ENCODE measurements at regions not wholly inside any gene's neighbourhood (a gene's known extent, or its start where the extent isn't known, plus 50 kb on each side); places are given as distances from the start of the nearest gene placed in this dataset.

DNA sequence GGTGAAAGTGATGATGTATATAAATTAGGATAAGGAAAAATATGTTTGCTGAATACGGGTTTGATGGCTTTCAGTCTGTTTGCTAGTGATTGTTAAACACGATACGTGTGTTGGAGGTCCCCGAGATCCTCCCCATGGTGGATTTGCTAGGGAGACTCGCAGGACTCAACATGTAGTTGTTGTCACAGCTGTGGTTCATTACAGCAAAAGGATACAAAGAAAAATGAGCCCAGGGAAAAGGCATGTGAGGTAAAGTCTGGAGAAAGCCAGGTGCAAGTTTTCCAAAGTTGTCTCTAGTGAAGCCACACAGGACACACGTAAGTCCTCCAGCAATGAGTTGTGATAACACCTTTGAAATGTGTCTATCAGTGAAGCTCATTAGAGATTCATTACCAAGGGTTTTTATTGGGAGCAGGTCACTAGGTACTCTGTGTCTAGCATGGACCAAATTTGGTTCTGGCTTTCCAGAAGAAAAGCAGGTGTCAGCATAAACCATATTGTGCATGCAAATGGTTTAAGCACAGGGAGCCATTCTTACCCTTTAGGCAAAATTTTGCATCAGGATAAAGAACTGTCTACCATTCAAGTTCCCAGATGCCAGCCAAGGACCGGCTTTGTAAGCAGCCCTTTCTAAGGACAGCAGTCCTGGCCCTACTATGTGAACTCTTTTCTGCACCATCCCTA is 215.2 kb upstream of the WSCD1 start:
- Histone ChIP-seq H2AFZ (ENCODE audit: low read length) (no peak overlapping the region), H2BK5ac (ENCODE audit: insufficient read length, low read length) (no peak overlapping the region), H4K20me1 (ENCODE audit: control insufficient read depth, insufficient read depth, insufficient read length) (no peaks in the 10 kb centered on the region), H3K23ac (ENCODE audit: insufficient read length, low read depth, low read length) (no peak overlapping the region), H2BK15ac (ENCODE audit: low read depth, low read length) (no peak overlapping the region), H4K91ac (ENCODE audit: insufficient read length, low read depth, low read length) (no peak overlapping the region), H3K79me1 (ENCODE audit: insufficient read depth, low read depth, low read length, poor library complexity, severe bottlenecking) (no peaks in the 10 kb centered on the region), H3K9me3 (ENCODE audit: control insufficient read depth, low read depth, low read length) (no peaks in the 10 kb centered on the region), H4K8ac (replicated peaks; ENCODE audit: insufficient read length, low read depth, low read length) (no peak overlapping the region), H3K4me1 (ENCODE audit: insufficient read depth, low read length) (no peaks in the 10 kb centered on the region), H3K23me2 (ENCODE audit: insufficient read length, low read depth, low read length, poor library complexity, severe bottlenecking) (no peaks in the 10 kb centered on the region), H2BK20ac (ENCODE audit: low read depth, low read length, poor library complexity, severe bottlenecking) (no peak overlapping the region), H3K56ac (ENCODE audit: insufficient read length, low read depth, low read length) (no peak overlapping the region), H2BK12ac (ENCODE audit: insufficient read length, low read depth, low read length) (no peak overlapping the region), H3K4me2 (ENCODE audit: insufficient read depth, insufficient read length, low read length) (no peak overlapping the region), H3K14ac (ENCODE audit: insufficient read depth, low read length) (no peak overlapping the region), H3T11ph (ENCODE audit: low read length) (no peak overlapping the region), H3K18ac (ENCODE audit: insufficient read length, low read depth, low read length) (no peak overlapping the region), H2BK120ac (ENCODE audit: low read depth, low read length, poor library complexity, severe bottlenecking) (no peak overlapping the region), H2AK5ac (ENCODE audit: insufficient read length, low read length) (no peak overlapping the region), H3K27me3 (ENCODE audit: insufficient read depth, low read length) (no peaks in the 10 kb centered on the region), H3K79me2 (ENCODE audit: insufficient read depth, low read length) (no peaks in the 10 kb centered on the region), H3K27ac (ENCODE audit: insufficient read length, low read depth, low read length) (no peak overlapping the region), H3K4ac (ENCODE audit: low read depth, low read length) (no peak overlapping the region), H4K5ac (ENCODE audit: insufficient read length, low read depth, low read length) (no peak overlapping the region), H3K9ac (ENCODE audit: extremely low read depth, insufficient read length, low read length) (no peak overlapping the region)
- peak; percentile 4 for DNase-seq
- Mint-ChIP-seq H3K4me1 (no peaks in the 10 kb centered on the region), H3K27me3 (ENCODE audit: low read depth) (no peaks in the 10 kb centered on the region), H3K4me3 (no peak overlapping the region), H3K36me3 (ENCODE audit: insufficient read depth in 1 of 3, low read depth in 3 of 3) (no peaks in the 10 kb centered on the region), H3K27ac (no peak overlapping the region), H3K9me3 (no peaks in the 10 kb centered on the region)
- 100% methylated on average over 1 of the region's 7 CpGs for WGBS (ENCODE audit: extremely low coverage, insufficient read length, low lambda C conversion rate)
- TF ChIP-seq, protein P1, sequence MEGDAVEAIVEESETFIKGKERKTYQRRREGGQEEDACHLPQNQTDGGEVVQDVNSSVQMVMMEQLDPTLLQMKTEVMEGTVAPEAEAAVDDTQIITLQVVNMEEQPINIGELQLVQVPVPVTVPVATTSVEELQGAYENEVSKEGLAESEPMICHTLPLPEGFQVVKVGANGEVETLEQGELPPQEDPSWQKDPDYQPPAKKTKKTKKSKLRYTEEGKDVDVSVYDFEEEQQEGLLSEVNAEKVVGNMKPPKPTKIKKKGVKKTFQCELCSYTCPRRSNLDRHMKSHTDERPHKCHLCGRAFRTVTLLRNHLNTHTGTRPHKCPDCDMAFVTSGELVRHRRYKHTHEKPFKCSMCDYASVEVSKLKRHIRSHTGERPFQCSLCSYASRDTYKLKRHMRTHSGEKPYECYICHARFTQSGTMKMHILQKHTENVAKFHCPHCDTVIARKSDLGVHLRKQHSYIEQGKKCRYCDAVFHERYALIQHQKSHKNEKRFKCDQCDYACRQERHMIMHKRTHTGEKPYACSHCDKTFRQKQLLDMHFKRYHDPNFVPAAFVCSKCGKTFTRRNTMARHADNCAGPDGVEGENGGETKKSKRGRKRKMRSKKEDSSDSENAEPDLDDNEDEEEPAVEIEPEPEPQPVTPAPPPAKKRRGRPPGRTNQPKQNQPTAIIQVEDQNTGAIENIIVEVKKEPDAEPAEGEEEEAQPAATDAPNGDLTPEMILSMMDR (conservative IDR thresholded peaks at IDR 0.05), result no peak
